GM18498 (cell line): ENCODE measurements at regions not wholly inside any gene's neighbourhood (a gene's known extent, or its start where the extent isn't known, plus 50 kb on each side); places are given as distances from the start of the nearest gene placed in this dataset.
"Not testable (repeated sequence)": the region's sequence is repeated elsewhere in the genome, so short reads cannot be mapped to it uniquely, and the experiment has no call there.

Source experiments
- ATAC-seq: cut with Tn5 transposase; IDR thresholded peaks from one replicate; pipeline ENCODE4 v1.9.1; 2021; ENCODE audit warnings: mild to moderate bottlenecking, moderate library complexity; ENCODE audit not compliant: unreplicated experiment

DNA sequence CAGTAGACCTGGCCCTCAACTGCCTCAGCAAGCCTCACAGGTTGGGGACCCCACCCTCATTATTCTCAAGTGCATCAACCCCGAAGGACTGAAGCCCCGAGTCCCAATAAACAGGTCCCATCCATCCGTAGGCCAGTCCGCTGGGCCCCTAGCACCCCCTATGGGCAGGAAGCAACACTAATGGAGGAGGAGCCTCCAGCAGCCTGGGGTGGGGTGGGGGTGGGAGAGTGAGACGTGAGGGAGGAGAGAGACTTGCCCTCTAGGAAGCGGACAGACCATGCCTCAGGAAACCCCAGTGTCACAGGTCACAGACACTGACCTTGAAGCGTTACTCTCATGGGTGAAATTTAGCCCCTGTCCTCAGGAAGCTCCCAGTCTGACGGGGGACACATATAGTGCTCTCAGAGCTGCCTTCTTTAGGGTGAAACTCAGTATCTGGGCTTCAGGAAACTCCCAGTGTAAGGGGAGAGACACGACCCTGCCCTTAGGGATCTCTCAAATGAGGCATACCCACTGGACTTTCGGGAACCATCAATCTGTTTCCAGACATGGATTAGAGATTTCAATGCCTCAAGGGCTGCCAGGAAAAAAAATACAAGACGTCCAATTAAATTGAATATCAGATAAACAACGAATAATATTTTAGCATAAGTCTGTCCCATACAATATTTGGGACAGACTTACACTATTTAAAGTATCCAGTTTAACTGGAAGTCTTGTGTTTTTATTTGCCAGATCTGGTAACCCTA is 125.8 kb downstream of the MRPL14 start:
- ATAC-seq, result no peak

DNA sequence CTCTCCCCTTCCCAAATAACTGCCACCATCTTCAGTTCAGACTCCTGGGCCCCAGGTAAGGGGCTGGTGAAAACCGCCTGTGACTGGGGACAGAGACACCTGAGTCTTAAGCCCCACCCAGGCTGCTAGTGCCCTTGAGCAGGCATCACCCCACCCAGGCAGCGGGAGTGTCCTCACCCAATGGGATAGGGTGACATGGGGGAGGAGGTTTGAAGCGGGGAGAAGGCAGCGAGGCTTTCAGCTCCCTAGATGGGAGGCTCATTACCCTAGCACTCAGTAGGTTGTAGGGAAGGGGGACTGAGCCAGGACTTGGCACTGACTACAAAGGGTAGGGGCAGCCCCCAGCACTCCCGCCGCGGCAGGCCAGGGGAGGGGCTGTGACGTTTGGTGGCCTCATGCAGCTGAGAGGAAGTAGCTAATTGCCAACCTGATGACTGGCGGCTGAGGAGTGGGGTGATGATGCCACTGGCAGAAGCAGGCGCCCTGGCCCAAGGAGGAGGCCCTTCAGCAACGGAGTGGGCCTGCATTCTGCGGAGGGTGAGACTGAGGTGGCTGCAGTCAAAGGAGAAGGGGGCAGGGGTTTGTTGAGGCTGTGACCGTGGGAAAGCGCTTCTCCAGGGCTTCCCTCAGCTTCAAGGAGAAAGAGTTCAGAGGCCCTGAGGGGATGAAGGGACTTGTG is 126.9 kb downstream of the MRPL14 start:
- ATAC-seq, result no peak

DNA sequence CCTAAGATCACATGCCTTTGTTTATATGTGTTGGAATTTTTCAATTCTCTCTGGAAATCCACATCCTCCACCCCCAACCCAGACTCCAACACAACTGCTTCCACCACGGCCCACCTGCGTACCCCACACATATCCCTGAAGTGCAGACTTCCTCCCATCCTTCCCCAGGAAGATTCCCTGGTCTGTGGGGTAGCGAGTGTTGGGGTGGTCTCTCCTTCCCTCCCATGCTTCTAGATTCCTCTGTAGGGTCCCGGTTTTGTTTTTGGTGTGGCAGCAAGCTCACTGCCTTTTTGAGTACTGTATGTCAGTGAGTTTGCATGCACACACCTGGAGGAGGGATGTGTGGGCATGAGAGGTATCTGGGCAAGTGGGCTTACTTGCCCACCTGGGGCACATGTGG is 127.6 kb downstream of the MRPL14 start:
- no peak for ATAC-seq

DNA sequence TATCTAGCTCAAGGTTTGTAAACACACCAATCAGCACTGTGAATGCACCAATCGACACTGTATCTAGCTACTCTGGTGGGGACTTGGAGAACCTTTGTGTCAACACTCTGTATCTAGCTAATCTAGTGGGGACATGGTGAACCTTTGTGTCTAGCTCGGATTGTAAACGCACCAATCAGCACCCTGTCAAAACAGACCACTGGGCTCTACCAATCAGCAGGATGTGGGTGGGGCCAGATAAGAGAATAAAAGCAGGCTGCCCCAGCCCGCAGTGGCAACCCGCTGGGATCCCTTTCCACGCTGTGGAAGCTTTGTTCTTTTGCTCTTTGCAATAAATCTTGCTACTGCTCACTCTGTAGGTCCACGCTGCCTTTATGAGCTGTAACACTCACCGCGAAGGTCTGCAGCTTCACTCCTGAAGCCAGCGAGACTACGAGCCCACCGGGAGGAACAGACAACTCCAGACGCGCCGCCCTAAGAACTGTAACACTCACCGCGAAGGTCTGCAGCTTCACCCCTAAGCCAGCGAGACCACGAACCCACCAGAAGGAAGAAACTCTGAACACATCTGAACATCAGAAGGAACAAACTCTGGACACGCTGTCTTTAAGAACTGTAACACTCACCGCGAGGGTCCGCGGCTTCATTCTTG is 128.5 kb downstream of the MRPL14 start:
- not testable (repeated sequence) for ATAC-seq

DNA sequence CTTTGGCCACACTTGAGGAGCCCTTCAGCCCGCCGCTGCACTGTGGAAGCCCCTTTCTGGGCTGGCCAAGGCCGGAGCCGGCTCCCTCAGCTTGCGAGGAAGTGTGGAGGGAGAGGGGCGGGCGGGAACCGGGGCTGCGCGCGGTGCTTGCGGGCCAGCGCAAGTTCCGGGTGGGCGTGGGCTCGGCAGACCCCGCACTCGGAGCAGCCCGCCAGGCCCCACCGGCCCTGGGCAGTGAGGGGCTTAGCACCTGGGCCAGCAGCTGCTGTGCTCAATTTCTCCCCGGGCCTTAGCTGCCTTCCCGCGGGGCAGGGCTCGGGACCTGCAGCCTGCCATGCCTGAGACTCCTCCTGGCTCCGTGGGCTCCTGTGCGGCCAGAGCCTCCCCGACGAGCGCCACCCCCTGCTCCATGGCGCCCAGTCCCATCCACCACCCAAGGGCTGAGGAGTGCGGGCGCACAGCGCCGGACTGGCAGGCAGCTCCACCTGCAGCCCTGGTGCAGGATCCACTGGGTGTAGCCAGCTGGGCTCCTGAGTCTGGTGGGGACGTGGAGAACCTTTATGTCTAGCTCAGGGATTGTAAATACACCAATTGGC is 129.2 kb downstream of the MRPL14 start:
- not testable (repeated sequence) for ATAC-seq

DNA sequence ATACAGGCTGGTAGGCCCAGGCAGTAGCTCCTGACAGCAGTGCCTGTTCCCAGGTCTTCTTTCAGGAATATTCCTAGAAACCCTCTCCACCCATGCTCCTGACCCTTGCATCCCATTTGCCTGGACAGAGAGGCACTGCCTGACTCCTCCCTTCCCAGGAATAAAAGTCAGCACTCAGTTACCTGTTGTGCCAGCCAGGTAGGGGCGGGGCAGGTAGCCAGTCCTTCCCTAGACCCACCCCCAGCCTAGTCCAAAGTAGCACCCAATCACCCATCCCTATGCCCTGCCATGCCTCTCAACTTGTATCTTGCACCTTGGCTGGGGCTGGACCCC is 129.9 kb downstream of the MRPL14 start:
- no peak for ATAC-seq

DNA sequence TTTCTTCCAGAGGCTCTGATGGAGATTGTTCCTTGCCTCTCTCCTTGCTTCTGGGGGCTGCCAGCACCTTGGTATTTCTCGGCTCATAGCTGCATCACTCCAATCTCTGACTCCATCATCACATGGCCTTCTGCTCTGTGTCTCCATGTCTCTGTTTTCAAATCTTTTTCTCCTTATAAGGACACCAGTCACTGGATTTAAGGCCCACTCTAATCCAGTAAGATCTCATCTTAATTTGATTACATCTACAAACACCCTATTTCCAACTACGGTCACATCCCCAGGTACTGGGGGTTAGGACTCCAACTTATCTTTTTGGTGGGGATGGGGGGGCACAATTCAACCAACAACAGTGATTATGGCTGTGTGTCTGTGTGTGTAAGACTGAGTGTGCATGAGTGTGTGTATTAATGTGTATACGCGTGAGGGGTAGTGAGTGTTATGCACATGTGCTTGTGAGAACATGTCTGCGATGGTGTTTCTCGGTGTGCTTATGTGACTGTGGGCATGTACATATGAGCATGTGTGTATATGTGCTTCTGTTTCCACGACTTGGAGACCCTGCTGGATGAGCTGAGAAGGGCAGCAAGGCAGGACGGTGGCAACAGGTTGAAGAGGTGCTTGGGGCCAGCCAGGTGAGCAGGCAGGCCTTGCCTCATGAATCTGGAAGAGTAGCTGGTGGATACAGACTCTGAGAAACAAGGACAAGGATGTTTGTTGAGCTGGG is 130.5 kb downstream of the MRPL14 start:
- ATAC-seq, result no peak

DNA sequence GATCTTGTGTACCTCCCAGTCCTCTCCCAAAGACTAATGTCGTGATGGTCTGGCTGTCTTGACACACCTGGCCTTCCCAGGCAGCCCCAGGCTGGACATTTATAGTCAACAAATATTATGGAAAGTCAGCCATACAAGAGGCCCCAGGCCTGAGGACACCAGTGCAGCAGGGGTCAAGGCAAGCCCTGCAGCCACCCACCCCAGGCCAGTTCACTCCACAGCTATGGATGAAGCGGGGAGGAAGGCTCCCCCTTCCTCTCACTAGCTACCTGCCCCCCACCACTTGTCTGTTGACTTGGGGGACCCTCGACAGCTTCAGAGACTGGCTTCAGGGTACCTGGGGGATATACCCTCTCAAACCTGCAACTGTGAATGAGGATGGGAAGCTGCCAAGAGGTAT is 132.1 kb downstream of the MRPL14 start:
- no peak for ATAC-seq

DNA sequence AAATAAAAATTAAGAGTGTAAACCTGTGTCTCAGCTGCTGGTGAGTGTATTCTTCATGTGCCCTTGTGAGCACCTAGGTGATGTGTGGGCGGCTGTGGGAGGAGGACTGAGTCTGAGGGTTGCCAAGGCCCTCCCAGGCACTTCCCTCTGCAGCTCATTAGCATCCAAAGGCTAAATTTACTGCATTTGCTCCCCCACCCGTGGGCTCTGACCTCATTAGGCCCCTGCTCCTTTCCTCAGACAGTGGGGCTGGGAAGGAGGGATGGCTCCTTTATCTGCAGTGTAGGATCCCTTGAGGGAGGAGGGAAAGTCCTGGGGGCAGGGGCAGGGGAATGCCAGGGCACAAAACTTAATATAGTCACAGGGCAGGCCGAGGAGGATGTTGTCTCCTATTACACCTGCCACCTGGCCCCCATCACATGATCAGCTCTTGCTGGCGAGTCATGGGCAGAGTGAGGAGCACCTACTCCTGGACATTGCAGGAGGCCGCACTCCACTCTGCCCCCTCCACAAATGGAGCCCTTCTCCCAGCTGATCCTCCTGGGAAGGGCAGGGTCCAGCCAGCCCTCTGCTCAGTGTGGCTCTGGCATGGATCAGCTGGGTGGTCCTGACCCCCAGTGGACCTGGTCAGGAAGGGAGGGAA is 133.2 kb downstream of the MRPL14 start:
- no peak for ATAC-seq

DNA sequence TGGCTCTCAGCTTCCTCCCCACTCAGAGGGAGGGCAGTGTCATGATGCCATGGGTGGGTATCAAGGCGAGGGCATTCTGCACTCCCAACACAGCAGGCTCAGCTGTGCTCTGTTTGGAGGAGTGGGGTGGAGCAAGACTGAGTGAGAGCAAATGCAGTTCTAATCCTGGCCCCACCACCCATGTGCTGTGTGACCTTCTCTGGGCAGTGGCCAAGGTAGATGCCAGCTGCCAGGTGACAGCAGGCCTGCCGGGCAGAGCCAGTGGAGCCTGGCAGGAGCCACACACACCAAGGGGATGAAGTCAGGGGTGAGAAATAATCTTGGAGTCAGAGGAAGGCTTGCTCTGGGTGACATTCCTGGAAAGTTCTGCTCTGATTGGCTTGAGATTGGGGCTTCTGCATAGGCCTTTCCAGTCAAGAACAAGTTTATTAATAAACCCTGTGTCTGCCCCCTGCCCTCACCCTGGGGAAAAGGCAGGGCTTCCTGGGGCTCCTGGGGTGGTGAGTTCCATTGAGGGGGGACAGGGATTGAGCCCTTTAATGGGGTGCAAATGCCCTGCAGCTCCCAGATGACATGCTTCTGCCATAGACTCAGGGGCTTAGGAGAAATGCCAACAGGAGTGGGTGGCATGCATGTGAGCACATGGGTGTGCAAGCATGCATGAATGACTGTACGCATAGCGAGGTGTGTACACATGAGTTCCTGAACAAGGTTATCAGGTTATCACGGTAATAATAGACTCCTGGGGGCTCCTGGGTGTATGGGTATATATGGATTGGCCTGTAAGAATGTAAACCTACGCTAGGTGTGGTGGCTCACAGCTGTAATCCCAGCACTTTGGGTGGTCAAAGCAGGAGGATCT is 134.2 kb downstream of the MRPL14 start:
- no peak for ATAC-seq

DNA sequence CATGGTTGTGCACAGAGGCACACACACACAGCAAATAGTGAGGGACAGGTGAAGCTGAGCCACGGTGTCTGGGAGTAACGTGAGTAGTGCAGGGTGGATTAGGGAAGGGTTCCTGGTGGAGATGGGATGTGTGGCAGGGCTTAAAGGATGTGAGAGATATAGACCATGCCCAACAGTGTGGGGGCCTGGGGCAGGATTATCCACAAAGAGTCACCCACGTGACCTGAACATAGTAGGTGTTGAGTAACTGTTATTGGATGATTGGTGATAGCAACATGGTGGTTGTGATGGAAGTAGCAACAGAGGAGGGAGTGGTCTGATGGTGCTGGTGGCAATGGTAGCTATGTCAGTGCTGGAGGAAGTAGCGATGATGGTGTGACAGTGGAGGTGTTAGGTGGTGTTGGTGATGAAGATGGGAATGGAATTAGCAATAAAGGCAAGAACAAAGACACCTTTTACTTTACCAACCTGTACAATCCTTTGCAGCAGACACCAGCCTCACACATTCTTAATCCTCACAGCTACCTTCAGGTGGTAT is 135.1 kb downstream of the MRPL14 start:
- ATAC-seq, result no peak

DNA sequence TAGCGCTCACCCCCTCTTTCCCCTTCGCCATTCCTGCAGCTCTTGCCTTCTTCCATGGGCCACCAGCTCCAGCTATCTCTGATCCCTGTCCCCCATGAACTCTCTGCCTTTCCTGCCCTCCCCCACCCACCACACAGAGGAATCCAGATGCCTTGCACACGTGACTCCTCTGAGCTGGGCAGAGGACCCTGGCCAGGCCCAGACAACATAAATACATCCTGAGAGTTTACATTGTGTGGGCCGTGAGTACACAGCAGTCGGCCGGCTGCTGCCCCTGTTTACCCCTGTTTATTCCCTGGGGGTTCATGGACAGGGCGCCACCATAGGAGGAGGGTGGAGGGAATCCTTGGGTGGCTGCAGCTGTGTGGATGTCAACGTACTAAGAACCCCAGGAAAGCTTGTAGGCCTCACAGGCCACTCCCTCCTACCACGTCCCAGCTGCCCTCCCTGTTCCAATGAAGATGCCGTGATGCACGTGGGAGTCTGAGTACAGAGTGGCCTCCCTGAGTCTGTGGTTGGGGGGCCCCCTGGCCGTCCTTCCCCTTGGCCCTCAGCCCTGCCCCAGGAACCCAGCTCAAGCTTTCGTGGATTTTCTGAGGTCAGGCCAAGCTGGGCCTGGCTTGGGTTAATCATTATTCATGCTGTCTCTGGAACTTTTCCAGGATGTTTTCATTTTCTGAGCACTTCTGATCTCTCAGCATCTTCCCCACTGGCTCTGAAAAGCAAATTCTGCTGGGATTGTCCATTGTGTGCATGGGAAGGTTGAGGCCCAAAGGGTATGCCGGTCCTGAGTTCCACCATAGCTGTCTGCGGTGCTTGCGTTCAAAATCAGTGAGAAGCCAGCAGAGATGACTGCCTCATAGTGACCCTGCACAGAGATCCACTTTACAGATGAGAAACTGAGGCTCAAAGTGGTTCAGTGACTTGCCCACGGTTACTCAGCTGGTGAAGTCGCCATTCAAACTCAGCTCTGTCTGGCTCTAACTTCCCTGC is 136.3 kb downstream of the MRPL14 start:
- no peak for ATAC-seq

DNA sequence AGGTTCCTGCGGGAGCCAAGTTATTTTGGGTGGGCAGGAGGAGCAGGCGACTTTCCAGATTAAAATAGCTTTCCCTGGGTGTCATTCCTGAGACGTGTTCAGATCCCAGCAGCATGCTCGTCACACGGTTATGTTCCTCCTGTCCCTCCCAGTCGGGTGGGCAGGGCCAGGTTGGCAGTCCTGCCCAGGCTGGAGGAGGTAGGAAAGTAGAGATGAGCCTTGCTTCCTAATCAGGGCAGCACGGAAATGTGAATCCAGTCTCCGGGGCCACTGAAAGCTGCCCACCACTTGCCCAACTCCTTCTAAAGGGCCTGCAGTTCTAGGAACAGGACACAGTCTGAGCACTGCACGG is 137.0 kb downstream of the MRPL14 start:
- no peak for ATAC-seq

DNA sequence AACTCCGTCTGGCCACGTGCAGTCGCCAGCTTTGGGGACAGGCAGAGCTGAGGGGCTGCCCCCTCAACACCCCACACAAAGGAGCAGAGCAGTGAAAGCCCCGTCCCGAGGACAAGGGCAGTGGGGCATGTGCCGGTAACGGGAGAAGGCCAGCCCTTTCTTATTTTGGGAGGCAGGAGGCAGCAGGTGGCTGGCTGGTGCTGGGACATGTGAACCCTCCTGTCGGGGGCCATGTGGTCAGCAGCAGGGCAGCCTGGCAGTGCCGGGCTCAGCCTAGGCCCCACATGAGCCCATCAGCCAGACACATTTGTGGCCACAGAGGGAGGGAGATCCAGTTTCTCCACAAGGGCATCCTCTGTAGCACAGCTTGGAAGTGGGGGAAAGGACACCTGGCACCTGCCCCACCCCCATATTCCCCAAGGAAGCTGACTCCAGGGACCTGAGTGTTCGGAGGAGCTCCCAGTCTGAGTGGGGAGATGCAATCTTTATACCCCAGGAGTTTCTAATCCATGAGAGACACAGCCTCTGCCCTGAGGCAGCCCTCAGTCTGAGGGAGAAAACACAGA is 137.6 kb downstream of the MRPL14 start:
- ATAC-seq, result no peak

DNA sequence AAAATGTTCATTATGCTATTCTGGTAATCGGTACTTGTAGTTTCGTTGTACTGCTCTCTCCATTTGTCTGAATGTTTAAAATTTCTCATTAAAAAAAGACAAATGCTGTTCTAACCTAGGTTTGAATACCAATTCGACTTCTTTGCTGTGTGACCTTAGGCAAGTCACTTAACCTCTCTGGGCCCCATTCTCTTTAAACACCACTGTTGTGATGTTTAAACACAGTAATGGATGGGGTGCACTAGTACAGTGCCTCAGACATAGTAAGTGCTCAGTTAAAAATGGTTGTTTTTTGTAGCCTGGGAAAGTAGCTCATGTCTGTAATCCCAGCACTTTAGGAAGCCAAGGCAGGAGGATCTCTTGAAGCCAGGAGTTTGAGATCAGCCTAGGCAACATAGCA is 138.5 kb downstream of the MRPL14 start:
- ATAC-seq, result no peak

DNA sequence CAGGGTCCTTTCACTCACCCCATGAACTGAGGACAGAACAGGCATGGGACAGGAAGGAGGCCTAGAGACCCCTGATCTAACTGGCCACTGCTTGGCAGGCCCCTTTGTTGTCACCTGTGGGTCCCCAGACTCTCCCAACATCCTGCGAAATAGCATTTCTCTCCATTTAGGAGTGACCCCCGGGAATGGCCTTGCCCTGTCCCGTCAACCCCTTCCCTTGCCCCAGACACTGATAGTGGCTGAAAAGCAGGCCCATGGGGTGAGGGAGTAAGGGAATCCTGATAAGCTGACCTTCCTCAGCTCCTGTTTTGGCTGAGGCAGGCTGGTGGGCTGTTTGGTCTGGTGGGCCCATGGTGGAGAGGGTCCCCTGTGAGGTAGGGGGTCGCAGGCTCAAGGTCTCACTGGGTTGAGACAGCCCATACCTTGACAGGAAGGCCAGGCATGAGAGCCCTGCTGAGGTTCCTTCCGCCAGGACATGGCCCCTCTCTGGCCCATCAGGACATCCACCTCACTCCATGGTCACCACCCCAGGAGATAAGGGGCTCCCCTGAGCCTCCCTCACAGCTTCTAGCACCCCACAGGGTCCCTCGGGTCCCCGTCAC is 139.3 kb downstream of the MRPL14 start:
- ATAC-seq, result no peak

DNA sequence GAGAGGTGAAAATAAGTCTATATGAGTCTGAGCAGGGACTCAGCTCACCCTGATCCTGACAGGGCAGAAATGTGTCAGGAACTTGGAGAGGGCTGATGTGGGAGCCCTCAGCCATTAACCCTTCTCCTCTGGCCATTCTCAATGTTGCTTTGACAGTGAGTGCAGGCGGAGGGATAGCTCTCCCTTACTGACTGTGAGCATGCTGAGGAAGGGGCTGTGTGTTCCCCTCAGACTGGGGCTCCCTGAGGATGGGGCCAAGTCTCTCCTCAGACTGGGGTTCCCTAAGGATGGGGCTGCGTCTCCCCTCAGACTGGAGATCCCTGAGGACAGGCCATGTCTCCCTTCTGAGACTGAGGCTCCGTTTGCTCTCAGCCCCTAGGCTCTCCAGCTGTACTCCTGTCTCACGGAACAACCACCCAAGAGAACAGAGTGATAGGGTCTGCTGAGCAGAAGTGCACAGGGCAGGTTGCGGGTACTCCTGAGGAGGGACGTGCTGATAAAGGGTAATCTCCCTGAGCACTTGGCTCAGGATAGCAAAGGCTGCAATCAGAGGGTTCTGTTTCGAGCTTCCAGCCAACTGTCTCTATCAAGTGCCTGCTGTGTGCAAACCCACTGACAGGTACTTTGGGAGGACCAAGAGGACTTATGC is 141.0 kb downstream of the MRPL14 start:
- ATAC-seq, result no peak
